ENCODE measurements at regions not wholly inside any gene's neighbourhood (a gene's known extent, or its start where the extent isn't known, plus 50 kb on each side); places are given as distances from the start of the nearest gene placed in this dataset.

- DNase-seq (ENCODE audit: low read depth), result no peak
These were observed 111.0 kb upstream of the APC start for GRCh38 chr5:112626715-112627114.

- no peak for DNase-seq (ENCODE audit: low read depth)
These were observed 109.3 kb upstream of the APC start for GRCh38 chr5:112628214-112628980.

GRCh38 chr5:112630246-112631009 is 107.3 kb upstream of the APC start:
- no peak for DNase-seq (ENCODE audit: low read depth)

- no peak for DNase-seq (ENCODE audit: low read depth)
These were observed 103.5 kb upstream of the APC start for GRCh38 chr5:112634166-112634565.

GRCh38 chr5:112634796-112635195 is 102.9 kb upstream of the APC start:
- no peak for DNase-seq (ENCODE audit: low read depth)

- DNase-seq (ENCODE audit: low read depth), result no peak
These were observed 102.4 kb upstream of the APC start for GRCh38 chr5:112635276-112635675.

GRCh38 chr5:112635771-112636731 is 101.6 kb upstream of the APC start:
- no peak for DNase-seq (ENCODE audit: low read depth)

GRCh38 chr5:112636751-112637150 is 100.9 kb upstream of the APC start:
- DNase-seq (ENCODE audit: low read depth), result no peak

GRCh38 chr5:112637343-112637742 is 100.3 kb upstream of the APC start:
- no peak for DNase-seq (ENCODE audit: low read depth)

GRCh38 chr5:112640546-112640945 is 97.1 kb upstream of the APC start:
- DNase-seq (ENCODE audit: low read depth), result no peak

GRCh38 chr5:112641515-112642110 is 96.1 kb upstream of the APC start:
- DNase-seq (ENCODE audit: low read depth), result no peak

- no peak for DNase-seq (ENCODE audit: low read depth)
These were observed 94.8 kb upstream of the APC start for GRCh38 chr5:112642885-112643284.

GRCh38 chr5:112643339-112643971 is 94.2 kb upstream of the APC start:
- DNase-seq (ENCODE audit: low read depth), result no peak

GRCh38 chr5:112646139-112646936 is 91.3 kb upstream of the APC start:
- no peak for DNase-seq (ENCODE audit: low read depth)

GRCh38 chr5:112647428-112647827 is 90.3 kb upstream of the APC start:
- DNase-seq (ENCODE audit: low read depth), result no peak

GRCh38 chr5:112648264-112648663 is 89.4 kb upstream of the APC start:
- no peak for DNase-seq (ENCODE audit: low read depth)

GRCh38 chr5:112649882-112650281 is 87.8 kb upstream of the APC start:
- DNase-seq (ENCODE audit: low read depth), result no peak

- no peak for DNase-seq (ENCODE audit: low read depth)
These were observed 84.0 kb upstream of the APC start for GRCh38 chr5:112653638-112654205.

- no peak for DNase-seq (ENCODE audit: low read depth)
These were observed 82.2 kb upstream of the APC start for GRCh38 chr5:112655513-112655912.

GRCh38 chr5:112656451-112656850 is 81.2 kb upstream of the APC start:
- DNase-seq (ENCODE audit: low read depth), result no peak

All from stimulated activated CD4-positive, alpha-beta T cell treated with anti-CD3 and anti-CD28 coated beads, Interleukin-2, amount 100 ng/mL, for 4 hours (primary cell).